ENCODE measurements at regions not wholly inside any gene's neighbourhood (a gene's known extent, or its start where the extent isn't known, plus 50 kb on each side); places are given as distances from the start of the nearest gene placed in this dataset.

DNA sequence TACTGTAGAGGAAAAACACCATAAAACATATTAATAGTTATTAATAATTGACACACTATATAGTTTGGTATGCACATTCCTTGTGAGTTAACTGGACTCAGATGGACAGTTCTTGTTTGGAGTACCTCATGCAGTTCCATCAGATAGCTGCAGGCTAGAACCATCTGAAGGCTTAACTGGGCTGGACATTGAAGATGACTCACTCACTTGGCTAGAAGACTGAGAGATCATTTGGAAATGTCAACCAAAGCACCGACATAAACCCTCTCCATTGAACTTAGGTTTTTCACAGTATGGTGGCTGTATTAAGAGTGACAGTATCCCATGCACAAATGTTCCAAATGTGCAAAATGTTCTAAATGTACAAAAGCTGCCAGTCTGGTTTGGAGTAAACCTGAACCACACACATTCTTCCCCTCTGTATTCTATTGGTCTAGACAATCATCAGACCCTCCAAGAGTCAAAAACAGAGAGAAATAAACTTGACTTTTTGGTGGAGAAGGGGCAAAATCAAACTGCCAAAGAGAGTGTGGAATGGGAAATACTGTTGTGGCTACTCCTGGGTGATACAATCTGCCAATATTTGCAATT is 708.4 kb downstream of the KCNT2 start:
- Histone ChIP-seq H3K4me1 (ENCODE audit: control insufficient read depth, insufficient read depth, low read length) (no peaks in the 10 kb centered on the region), H3K9ac (ENCODE audit: low read length) (no peak overlapping the region), H3K9me3 (ENCODE audit: control insufficient read depth, low read length) (no peaks in the 10 kb centered on the region), H3K4me3 (ENCODE audit: low read length) (no peak overlapping the region), H3K27me3 (ENCODE audit: control insufficient read depth, insufficient read depth, low read length) (no peaks in the 10 kb centered on the region), H3K36me3 (ENCODE audit: control insufficient read depth, insufficient read depth, low read length) (no peaks in the 10 kb centered on the region)

DNA sequence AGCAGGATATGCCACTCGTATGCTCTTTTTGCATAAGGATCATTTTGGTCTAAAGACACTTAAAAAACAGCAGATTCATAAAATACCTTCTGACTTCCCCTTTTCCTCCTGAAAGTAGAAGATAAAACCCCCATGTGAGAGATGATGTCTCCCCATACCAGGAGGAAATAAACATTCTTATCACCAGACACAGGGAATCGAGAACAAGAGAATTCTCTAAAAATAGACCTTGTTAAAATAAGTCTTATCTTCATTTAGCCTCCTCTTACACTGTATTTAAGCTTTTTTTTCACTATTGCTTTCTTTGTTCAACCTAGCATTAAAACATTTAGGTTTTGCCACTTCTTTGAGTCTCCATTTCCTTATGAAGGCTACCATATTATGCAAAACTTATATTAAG is 709.3 kb downstream of the KCNT2 start:
- no peaks in the 10 kb centered on the region for H3K36me3 ChIP-seq (ENCODE audit: control insufficient read depth, insufficient read depth, low read length)
- H3K4me3 ChIP-seq (ENCODE audit: low read length), result no peak overlapping the region
- no peak overlapping the region for H3K9ac ChIP-seq (ENCODE audit: low read length)
- H3K4me1 ChIP-seq (ENCODE audit: control insufficient read depth, insufficient read depth, low read length), result no peaks in the 10 kb centered on the region
- H3K27me3 ChIP-seq (ENCODE audit: control insufficient read depth, insufficient read depth, low read length), result no peaks in the 10 kb centered on the region
- no peaks in the 10 kb centered on the region for H3K9me3 ChIP-seq (ENCODE audit: control insufficient read depth, low read length)

- H3K9ac ChIP-seq (ENCODE audit: low read length), result no peak overlapping the region
- no peaks in the 10 kb centered on the region for H3K36me3 ChIP-seq (ENCODE audit: control insufficient read depth, insufficient read depth, low read length)
Observed at GRCh38 chr1:195898373-195898772, 709.9 kb downstream of the KCNT2 start.

DNA sequence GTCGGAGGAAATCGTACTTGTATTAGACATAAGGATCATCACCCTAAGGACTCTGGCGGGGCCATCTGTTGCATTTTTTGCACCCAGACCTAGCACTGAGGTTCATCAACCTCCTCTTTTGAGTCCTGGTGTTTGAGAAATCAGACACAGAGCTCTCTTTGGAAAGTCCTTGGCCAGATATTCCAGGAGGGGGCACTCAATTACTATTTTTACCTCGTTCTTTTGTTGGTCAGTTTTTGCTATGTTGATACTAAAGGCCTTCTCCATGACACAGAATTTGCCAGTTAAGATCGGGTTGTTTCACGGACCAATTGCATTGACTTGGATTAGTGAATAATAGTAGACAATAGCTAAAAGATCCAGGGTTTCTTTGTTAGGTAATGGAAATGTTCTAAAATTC is 711.2 kb downstream of the KCNT2 start:
- Histone ChIP-seq H3K9ac (ENCODE audit: low read length) (no peak overlapping the region), H3K9me3 (ENCODE audit: control insufficient read depth, low read length) (no peaks in the 10 kb centered on the region), H3K27me3 (ENCODE audit: control insufficient read depth, insufficient read depth, low read length) (no peaks in the 10 kb centered on the region), H3K4me3 (ENCODE audit: low read length) (no peak overlapping the region), H3K36me3 (ENCODE audit: control insufficient read depth, insufficient read depth, low read length) (no peaks in the 10 kb centered on the region), H3K4me1 (ENCODE audit: control insufficient read depth, insufficient read depth, low read length) (no peaks in the 10 kb centered on the region)

More at GRCh38 chr1:195898373-195898772, 709.9 kb downstream of the KCNT2 start:
- H3K4me3 ChIP-seq (ENCODE audit: low read length), result no peak overlapping the region
- no peaks in the 10 kb centered on the region for H3K4me1 ChIP-seq (ENCODE audit: control insufficient read depth, insufficient read depth, low read length)
- H3K9me3 ChIP-seq (ENCODE audit: control insufficient read depth, low read length), result no peaks in the 10 kb centered on the region
- H3K27me3 ChIP-seq (ENCODE audit: control insufficient read depth, insufficient read depth, low read length), result no peaks in the 10 kb centered on the region

DNA sequence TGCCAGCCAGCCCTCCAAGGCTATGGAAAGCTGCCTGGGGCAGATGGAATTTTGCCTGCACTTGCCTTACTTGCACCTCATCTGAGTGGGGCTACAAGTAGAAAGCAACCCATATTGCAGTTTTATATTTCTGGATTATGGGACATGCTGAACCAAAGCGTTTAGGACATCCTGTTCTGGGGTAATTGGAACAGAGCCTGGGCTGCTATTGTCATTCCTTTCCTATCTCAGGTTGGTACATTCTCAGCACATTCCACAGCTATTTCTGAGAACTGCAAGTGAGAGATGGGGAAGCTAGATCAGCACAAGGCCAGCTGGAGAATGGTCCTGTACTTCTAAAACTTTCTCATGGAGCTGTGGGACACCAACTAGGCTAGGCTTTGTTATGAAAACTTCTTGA is 713.8 kb downstream of the KCNT2 start:
- no peak overlapping the region for H3K9ac ChIP-seq (ENCODE audit: low read length)
- H3K4me1 ChIP-seq (ENCODE audit: control insufficient read depth, insufficient read depth, low read length), result no peaks in the 10 kb centered on the region
- no peaks in the 10 kb centered on the region for H3K9me3 ChIP-seq (ENCODE audit: control insufficient read depth, low read length)
- H3K27me3 ChIP-seq (ENCODE audit: control insufficient read depth, insufficient read depth, low read length), result no peaks in the 10 kb centered on the region
- no peak overlapping the region for H3K4me3 ChIP-seq (ENCODE audit: low read length)
- H3K36me3 ChIP-seq (ENCODE audit: control insufficient read depth, insufficient read depth, low read length), result no peaks in the 10 kb centered on the region

DNA sequence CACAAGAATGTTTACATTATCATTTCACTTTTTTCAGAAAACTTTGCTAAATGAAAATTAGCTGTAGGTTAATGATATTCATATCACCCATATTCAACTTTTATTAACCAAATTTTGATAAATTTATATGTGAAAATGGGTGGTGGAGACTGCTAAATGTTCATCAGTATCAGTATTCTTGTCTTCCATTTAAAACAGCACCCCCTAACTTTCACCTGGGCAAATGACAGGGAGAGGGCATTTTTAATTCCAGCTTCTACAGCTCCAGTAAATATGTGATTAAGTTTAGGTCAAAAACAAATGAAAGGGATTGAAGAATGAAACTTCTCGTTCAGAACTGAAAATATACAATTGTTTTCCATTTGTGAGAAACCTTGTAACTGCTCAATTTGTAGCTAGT is 722.2 kb downstream of the KCNT2 start:
- Histone ChIP-seq H3K9me3 (ENCODE audit: control insufficient read depth, low read length) (no peaks in the 10 kb centered on the region), H3K27me3 (ENCODE audit: control insufficient read depth, insufficient read depth, low read length) (no peaks in the 10 kb centered on the region), H3K36me3 (ENCODE audit: control insufficient read depth, insufficient read depth, low read length) (no peaks in the 10 kb centered on the region), H3K9ac (ENCODE audit: low read length) (no peak overlapping the region), H3K4me1 (ENCODE audit: control insufficient read depth, insufficient read depth, low read length) (no peaks in the 10 kb centered on the region), H3K4me3 (ENCODE audit: low read length) (no peak overlapping the region)

- Histone ChIP-seq H3K9me3 (ENCODE audit: control insufficient read depth, low read length) (no peaks in the 10 kb centered on the region), H3K9ac (ENCODE audit: low read length) (no peak overlapping the region), H3K36me3 (ENCODE audit: control insufficient read depth, insufficient read depth, low read length) (no peaks in the 10 kb centered on the region), H3K4me1 (ENCODE audit: control insufficient read depth, insufficient read depth, low read length) (no peaks in the 10 kb centered on the region), H3K27me3 (ENCODE audit: control insufficient read depth, insufficient read depth, low read length) (no peaks in the 10 kb centered on the region), H3K4me3 (ENCODE audit: low read length) (no peak overlapping the region)
Observed at GRCh38 chr1:195878478-195878877, 729.8 kb downstream of the KCNT2 start.

DNA sequence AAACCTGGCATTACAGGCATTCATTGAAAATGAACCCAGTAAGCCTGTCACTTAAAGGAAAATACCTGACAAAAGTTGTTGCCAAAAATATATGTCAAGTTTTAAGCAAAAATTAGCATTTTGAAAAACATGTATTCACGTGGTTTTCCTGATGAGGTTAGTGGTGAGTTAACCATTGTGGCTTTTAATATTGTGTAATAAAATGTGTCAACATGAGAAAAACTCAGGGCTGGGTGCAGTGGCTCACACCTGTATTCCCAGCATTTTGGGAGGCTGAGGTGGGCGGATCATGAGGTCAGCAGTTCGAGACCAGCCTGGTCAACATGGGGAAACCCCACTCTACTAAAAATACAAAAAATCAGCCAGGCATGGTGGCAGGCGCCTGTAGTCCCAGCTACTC is 731.4 kb downstream of the KCNT2 start:
- no peaks in the 10 kb centered on the region for H3K4me1 ChIP-seq (ENCODE audit: control insufficient read depth, insufficient read depth, low read length)
- H3K36me3 ChIP-seq (ENCODE audit: control insufficient read depth, insufficient read depth, low read length), result no peaks in the 10 kb centered on the region
- H3K9ac ChIP-seq (ENCODE audit: low read length), result no peak overlapping the region
- H3K4me3 ChIP-seq (ENCODE audit: low read length), result no peak overlapping the region
- H3K9me3 ChIP-seq (ENCODE audit: control insufficient read depth, low read length), result no peaks in the 10 kb centered on the region
- H3K27me3 ChIP-seq (ENCODE audit: control insufficient read depth, insufficient read depth, low read length), result no peaks in the 10 kb centered on the region

DNA sequence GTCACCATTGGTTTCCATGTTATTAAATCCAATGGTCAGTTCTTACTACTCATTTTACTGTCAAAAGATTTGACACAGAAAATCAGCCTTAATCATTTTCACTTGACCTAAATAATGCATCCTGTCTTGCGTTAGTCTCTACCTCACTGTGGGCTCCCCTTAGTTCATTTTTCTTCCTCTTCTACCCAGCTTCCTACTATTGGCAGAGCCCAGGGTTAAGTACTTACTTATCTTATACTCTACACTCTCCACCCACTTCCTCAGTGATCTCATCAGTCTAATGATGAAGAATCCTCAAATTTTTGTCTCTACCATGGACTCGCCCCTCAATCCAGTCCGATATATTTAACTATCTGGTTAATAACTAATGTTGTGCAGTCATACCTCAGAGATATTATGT is 735.9 kb downstream of the KCNT2 start:
- no peaks in the 10 kb centered on the region for H3K9me3 ChIP-seq (ENCODE audit: control insufficient read depth, low read length)

DNA sequence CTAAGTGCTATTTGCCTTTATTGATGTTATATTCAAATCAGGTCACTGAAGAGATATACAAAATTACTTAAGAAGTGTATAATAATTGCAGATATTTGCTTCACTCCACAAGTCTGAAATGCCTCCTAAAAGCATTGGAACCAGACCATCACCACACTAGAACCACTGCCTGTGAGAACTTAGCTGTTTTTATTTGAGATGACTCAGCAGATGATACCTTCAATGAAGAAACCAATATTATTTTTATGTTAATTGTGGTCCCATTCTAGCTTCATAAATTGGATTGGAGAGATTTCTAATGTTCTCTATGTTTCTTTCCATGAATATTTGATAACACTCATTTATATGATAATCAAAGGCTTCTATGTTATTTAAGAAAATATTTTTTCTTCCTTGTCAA is 740.6 kb downstream of the KCNT2 start:
- H3K9ac ChIP-seq (ENCODE audit: low read length), result no peak overlapping the region
- no peaks in the 10 kb centered on the region for H3K4me1 ChIP-seq (ENCODE audit: control insufficient read depth, insufficient read depth, low read length)
- H3K9me3 ChIP-seq (ENCODE audit: control insufficient read depth, low read length), result no peaks in the 10 kb centered on the region
- no peaks in the 10 kb centered on the region for H3K27me3 ChIP-seq (ENCODE audit: control insufficient read depth, insufficient read depth, low read length)
- H3K4me3 ChIP-seq (ENCODE audit: low read length), result no peak overlapping the region
- no peaks in the 10 kb centered on the region for H3K36me3 ChIP-seq (ENCODE audit: control insufficient read depth, insufficient read depth, low read length)

More for the DNA sequence above, 735.9 kb downstream of the KCNT2 start:
- Histone ChIP-seq H3K4me3 (ENCODE audit: low read length) (no peak overlapping the region), H3K27me3 (ENCODE audit: control insufficient read depth, insufficient read depth, low read length) (no peaks in the 10 kb centered on the region), H3K9ac (ENCODE audit: low read length) (no peak overlapping the region), H3K36me3 (ENCODE audit: control insufficient read depth, insufficient read depth, low read length) (no peaks in the 10 kb centered on the region), H3K4me1 (ENCODE audit: control insufficient read depth, insufficient read depth, low read length) (no peaks in the 10 kb centered on the region)

GRCh38 chr1:195866781-195867222 is 741.4 kb downstream of the KCNT2 start:
- no peaks in the 10 kb centered on the region for H3K9me3 ChIP-seq (ENCODE audit: control insufficient read depth, low read length)
- H3K9ac ChIP-seq (ENCODE audit: low read length), result no peak overlapping the region
- no peak overlapping the region for H3K4me3 ChIP-seq (ENCODE audit: low read length)
- no peaks in the 10 kb centered on the region for H3K36me3 ChIP-seq (ENCODE audit: control insufficient read depth, insufficient read depth, low read length)
- no peaks in the 10 kb centered on the region for H3K27me3 ChIP-seq (ENCODE audit: control insufficient read depth, insufficient read depth, low read length)
- H3K4me1 ChIP-seq (ENCODE audit: control insufficient read depth, insufficient read depth, low read length), result no peaks in the 10 kb centered on the region

- Histone ChIP-seq H3K9me3 (ENCODE audit: control insufficient read depth, low read length) (no peaks in the 10 kb centered on the region), H3K36me3 (ENCODE audit: control insufficient read depth, insufficient read depth, low read length) (no peaks in the 10 kb centered on the region), H3K27me3 (ENCODE audit: control insufficient read depth, insufficient read depth, low read length) (no peaks in the 10 kb centered on the region), H3K9ac (ENCODE audit: low read length) (no peak overlapping the region), H3K4me3 (ENCODE audit: low read length) (no peak overlapping the region), H3K4me1 (ENCODE audit: control insufficient read depth, insufficient read depth, low read length) (no peaks in the 10 kb centered on the region)
Observed at GRCh38 chr1:195866091-195866780, 742.0 kb downstream of the KCNT2 start.
